H1 (cell line): ENCODE measurements at regions not wholly inside any gene's neighbourhood (a gene's known extent, or its start where the extent isn't known, plus 50 kb on each side); places are given as distances from the start of the nearest gene placed in this dataset.

Experiments
- CBX8 ChIP-seq: fragments of 300-800, 300-1000 bp; sonication (generic); IDR thresholded peaks from 2 replicates; pipeline ENCODE4 v1.7.1; 2016; ENCODE audit warnings: low read depth, low read length, borderline replicate concordance
- HDAC2 ChIP-seq, 2 experiments: fragments of 300-600 bp in 1 of 2; sonication (generic) in 1 of 2; IDR thresholded peaks; 2 replicates each; pipeline ENCODE4 v1.6.1; 2011 to 2012; ENCODE audit warnings: low read depth in 2 of 2, low read length in 2 of 2, mild to moderate bottlenecking in 2 of 2, moderate library complexity in 2 of 2, borderline replicate concordance in 1 of 2, inconsistent platforms in 1 of 2
- JUND ChIP-seq: IDR thresholded peaks from 2 replicates; pipeline ENCODE4 v1.6.1; 2011; ENCODE audit warnings: mild to moderate bottlenecking, improper control_type of control experiment, low read length
- POU5F1 ChIP-seq: IDR thresholded peaks from 2 replicates; pipeline ENCODE4 v1.6.1; 2011; ENCODE audit warnings: low read depth, mild to moderate bottlenecking, low read length, moderate library complexity
- ZNF274 ChIP-seq: IDR thresholded peaks from 2 replicates; pipeline ENCODE4 v1.7.0; 2012; ENCODE audit warnings: low read length, borderline replicate concordance; ENCODE audit errors: extremely low read depth

- TF ChIP-seq CBX8 (no peak), POU5F1 (no peak), JUND (no peak), ZNF274 (no peak), HDAC2 (IDR thresholded peaks at IDR 0.05; ENCODE audit: borderline replicate concordance in 1 of 2, low read depth in 2 of 2, low read length in 2 of 2) (no peak)
- TF ChIP-seq, all 59 proteins: peak for 0
Observed at GRCh38 chr1:191760016-191760415, 398.2 kb upstream of the RGS18 start (continued).
